SK-N-SH (cell line): ENCODE measurements at regions not wholly inside any gene's neighbourhood (a gene's known extent, or its start where the extent isn't known, plus 50 kb on each side); places are given as distances from the start of the nearest gene placed in this dataset.

Experiments used
- CTCF ChIA-PET: fragments of 300-600, 350-600 bp; formaldehyde crosslinking; extraction: SDS; loops from one replicate; lab custom pipeline; 2021; lab: Yijun Ruan, JAX
- POLR2A ChIA-PET: fragments of 350-600 bp; sonication (Branson Sonifier 250); formaldehyde crosslinking; extraction: SDS; loops from one replicate; lab custom pipeline; 2020; ENCODE audit warnings: antibody characterized with exemption, inconsistent platforms; lab: Yijun Ruan, JAX
- DNase-seq: peaks from one replicate; pipeline ENCODE4 v3.0.0; 2012
- H2AFZ ChIP-seq: fragments of 200-600 bp; sonication (generic); 2 replicates; pipeline ENCODE4 v1.8.1; 2016; ENCODE audit warnings: antibody characterized with exemption, mild to moderate bottlenecking, low read depth
- H3F3A ChIP-seq: fragments of 200-600 bp; sonication (generic); replicated peaks from 2 replicates; pipeline ENCODE3; 2016; ENCODE audit warnings: antibody characterized with exemption, mild to moderate bottlenecking; ENCODE audit not compliant: insufficient read depth
- H3K27ac ChIP-seq, 2 experiments: fragments of 200-500 bp in 1 of 2; fragments of 200-600 bp in 1 of 2; sonication (Bioruptor generic) in 1 of 2; sonication (generic), shearing (Covaris generic) in 1 of 2; 2 replicates each; pipeline versions ENCODE4 v1.5.1 to v1.6.1; 2014 to 2016; ENCODE audit warnings: low read depth in 2 of 2, inconsistent platforms in 1 of 2, low read length in 1 of 2, mild to moderate bottlenecking in 1 of 2, mixed read lengths in 1 of 2
- H3K27me3 ChIP-seq: fragments of 200-600 bp; sonication (generic), shearing (Covaris generic); 2 replicates; pipeline ENCODE4 v1.6.1; 2016; ENCODE audit warnings: mixed run types; ENCODE audit not compliant: insufficient read depth
- H3K36me3 ChIP-seq, 2 experiments: fragments of 200-500 bp in 1 of 2; fragments of 200-600 bp in 1 of 2; sonication (Bioruptor generic) in 1 of 2; sonication (generic) in 1 of 2; replicated peaks in 1 of 2; 2 replicates each; pipeline versions ENCODE3 to v1.5.1; 2014 to 2016; ENCODE audit warnings: low read length in 1 of 2, mild to moderate bottlenecking in 1 of 2; ENCODE audit not compliant: insufficient read depth in 2 of 2, control insufficient read depth in 1 of 2
- H3K4me1 ChIP-seq, 2 experiments: fragments of 200-500 bp in 1 of 2; fragments of 200-600 bp in 1 of 2; sonication (Bioruptor generic) in 1 of 2; sonication (generic), shearing (Covaris generic) in 1 of 2; 2 replicates each; pipeline versions ENCODE4 v1.5.1 to v1.6.1; 2014 to 2016; ENCODE audit warnings: low read depth in 1 of 2, low read length in 1 of 2, mixed run types in 1 of 2; ENCODE audit not compliant: insufficient read depth in 2 of 2, control insufficient read depth in 1 of 2
- H3K4me2 ChIP-seq: fragments of 200-600 bp; sonication (generic), shearing (Covaris generic); 2 replicates; pipeline ENCODE4 v1.6.1; 2017; ENCODE audit warnings: mixed run types
- H3K4me3 ChIP-seq, 2 experiments: fragments of 200-500 bp in 1 of 2; fragments of 200-600 bp in 1 of 2; sonication (Bioruptor generic) in 1 of 2; sonication (generic), shearing (Covaris generic) in 1 of 2; 2 replicates each; pipeline versions ENCODE4 v1.5.1 to v1.8.1; 2014 to 2016; ENCODE audit warnings: low read depth in 2 of 2, inconsistent platforms in 1 of 2, low read length in 1 of 2, mild to moderate bottlenecking in 1 of 2, mixed read lengths in 1 of 2, moderate library complexity in 1 of 2
- H3K79me2 ChIP-seq: fragments of 200-600 bp; sonication (generic); 2 replicates; pipeline ENCODE4 v1.8.1; 2017; ENCODE audit warnings: mild to moderate bottlenecking; ENCODE audit not compliant: insufficient read depth
- H3K9ac ChIP-seq: fragments of 200-600 bp; sonication (generic); 2 replicates; pipeline ENCODE4 v1.6.1; 2017; ENCODE audit warnings: mixed run types
- H3K9me2 ChIP-seq: fragments of 200-600 bp; sonication (generic); 2 replicates; pipeline ENCODE4 v1.6.1; 2017; ENCODE audit warnings: mixed run types
- H3K9me3 ChIP-seq: fragments of 200-600 bp; sonication (generic); 2 replicates; pipeline ENCODE4 v1.6.1; 2017; ENCODE audit warnings: mixed run types, mild to moderate bottlenecking, moderate library complexity
- H4K20me1 ChIP-seq: fragments of 200-600 bp; sonication (generic); 2 replicates; pipeline ENCODE4 v1.6.1; 2017; ENCODE audit warnings: mild to moderate bottlenecking, mixed run types; ENCODE audit not compliant: insufficient read depth
- CTCF ChIP-seq: fragments of 200-600 bp; sonication (generic); IDR thresholded peaks from 2 replicates; pipeline ENCODE4 v1.6.1; 2017; ENCODE audit warnings: antibody characterized with exemption, mild to moderate bottlenecking, moderate library complexity
- FOXJ3 ChIP-seq: sonication (generic); formaldehyde crosslinking; IDR thresholded peaks from 2 replicates; pipeline ENCODE4 v1.5.1; 2020; ENCODE audit warnings: mild to moderate bottlenecking, missing genetic modification reagents
- FOXM1 ChIP-seq: IDR thresholded peaks from 2 replicates; pipeline ENCODE4 v1.4.0; 2012; ENCODE audit warnings: low read depth, mild to moderate bottlenecking
- GABPA ChIP-seq: IDR thresholded peaks from 2 replicates; pipeline ENCODE4 v1.4.0; 2012; ENCODE audit warnings: low read depth, mild to moderate bottlenecking
- GATA2 ChIP-seq: sonication (generic); formaldehyde crosslinking; IDR thresholded peaks from 2 replicates; pipeline ENCODE4 v1.5.0; 2020; ENCODE audit warnings: mild to moderate bottlenecking, missing genetic modification reagents
- JUND ChIP-seq: IDR thresholded peaks from 2 replicates; pipeline ENCODE4 v1.4.0; 2012
- MXI1 ChIP-seq: IDR thresholded peaks from 2 replicates; pipeline ENCODE4 v1.6.1; 2012; ENCODE audit warnings: mild to moderate bottlenecking, low read depth, low read length, improper control_type of control experiment
- NFIC ChIP-seq: IDR thresholded peaks from 2 replicates; pipeline ENCODE4 v1.4.0; 2012; ENCODE audit warnings: borderline replicate concordance
- PBX3 ChIP-seq: IDR thresholded peaks from 2 replicates; pipeline ENCODE4; 2012
- POLR2AphosphoS5 ChIP-seq: IDR thresholded peaks from 2 replicates; pipeline ENCODE4 v1.6.1; 2012; ENCODE audit warnings: low read depth, low read length
- RCOR1 ChIP-seq: fragments of 150-350 bp; IDR thresholded peaks from 2 replicates; pipeline ENCODE4 v1.6.1; 2017; ENCODE audit warnings: antibody characterized with exemption, low read length
- RXRA ChIP-seq: IDR thresholded peaks from 2 replicates; pipeline ENCODE4 v1.4.0; 2012; ENCODE audit warnings: low read depth, mild to moderate bottlenecking, borderline replicate concordance
- SIN3A ChIP-seq: IDR thresholded peaks from 2 replicates; pipeline ENCODE4 v1.6.1; 2012; ENCODE audit warnings: low read depth, mild to moderate bottlenecking, low read length, moderate library complexity, borderline replicate concordance
- TAF1 ChIP-seq: IDR thresholded peaks from 2 replicates; pipeline ENCODE4 v1.6.1; 2012; ENCODE audit warnings: low read depth, mild to moderate bottlenecking, low read length, moderate library complexity, borderline replicate concordance
- TCF12 ChIP-seq: IDR thresholded peaks from 2 replicates; pipeline ENCODE4 v1.4.0; 2012
- TEAD4 ChIP-seq: IDR thresholded peaks from 2 replicates; pipeline ENCODE4 v1.4.0; 2012; ENCODE audit warnings: mild to moderate bottlenecking, borderline replicate concordance; ENCODE audit not compliant: insufficient read depth
- USF2 ChIP-seq: fragments of 150-350 bp; IDR thresholded peaks from 2 replicates; pipeline ENCODE4 v1.6.1; 2017; ENCODE audit warnings: antibody characterized with exemption, low read length, low read depth, borderline replicate concordance
- YY1 ChIP-seq: IDR thresholded peaks from 2 replicates; pipeline ENCODE4 v1.4.0; 2012; ENCODE audit warnings: low read depth, mild to moderate bottlenecking
- WGBS: methylation state at CpG from one replicate; pipeline ENCODE4 v1.1.6; 2017; ENCODE audit warnings: low lambda C conversion rate; 5-methylcytosine and 5-hydroxymethylcytosine counted together

GRCh38 chr14:44829021-44829420, 132.7 kb downstream of the KLHL28 start:
- H3K4me2 ChIP-seq = no peak overlapping the region
- H3K27ac ChIP-seq = no peak overlapping the region
- TF ChIP-seq NFIC (no peak), TEAD4 (no peak), JUND (no peak), YY1 (no peak), TCF12 (no peak), GATA2 (no peak), CTCF (no peak), SIN3A (no peak), MXI1 (no peak), RXRA (no peak), RCOR1 (no peak), FOXM1 (no peak), POLR2AphosphoS5 (no peak), USF2 (no peak), GABPA (no peak), TAF1 (no peak), PBX3 (no peak), FOXJ3 (CRISPR knock-in tag) (no peak)
- ChIA-PET CTCF (interaction anchor here (1.6 kb wide), 1 partner anchor 17 kb away, joined by 4 read pairs; no protein-coding TSS in a partner anchor), POLR2A (no interaction called here)
- H3K9me3 ChIP-seq = no peaks in the 10 kb centered on the region
- no peaks in the 10 kb centered on the region for H4K20me1 ChIP-seq
- WGBS = no CpG with 5 or more reads among the region's 1 CpG
- no peaks in the 10 kb centered on the region for H3K4me1 ChIP-seq
- no peaks in the 10 kb centered on the region for H3F3A ChIP-seq
- H3K9me2 ChIP-seq = no peaks in the 10 kb centered on the region
- no peaks in the 10 kb centered on the region for H3K27me3 ChIP-seq
- no peaks in the 10 kb centered on the region for H3K79me2 ChIP-seq
- no peaks in the 10 kb centered on the region for H3K36me3 ChIP-seq
- DNase-seq = no peak
- H3K4me3 ChIP-seq = no peak overlapping the region
- H3K9ac ChIP-seq = no peak overlapping the region
- H2AFZ ChIP-seq = no peak overlapping the region
